HepG2 (cell line): ENCODE measurements at regions not wholly inside any gene's neighbourhood (a gene's known extent, or its start where the extent isn't known, plus 50 kb on each side); places are given as distances from the start of the nearest gene placed in this dataset.

Experiments used
- ADNP ChIP-seq: sonication (generic); formaldehyde crosslinking; IDR thresholded peaks from 2 replicates; pipeline ENCODE4 v1.4.0; 2020; ENCODE audit warnings: missing genetic modification reagents
- CREBL2 ChIP-seq: sonication (generic); formaldehyde crosslinking; IDR thresholded peaks from 2 replicates; pipeline ENCODE4 v1.8.1; 2023; ENCODE audit warnings: missing genetic modification reagents, mild to moderate bottlenecking, borderline replicate concordance
- CTCF ChIP-seq: sonication (generic); formaldehyde crosslinking; IDR thresholded peaks from 2 replicates; pipeline ENCODE4 v1.5.0; 2020; ENCODE audit warnings: mild to moderate bottlenecking, missing genetic modification reagents, moderate library complexity
- ZBED4 ChIP-seq: sonication (generic); formaldehyde crosslinking; IDR thresholded peaks from 2 replicates; pipeline ENCODE4 v1.4.0; 2020; ENCODE audit warnings: missing genetic modification reagents, borderline replicate concordance
- TF ChIP-seq, protein P1 (sequence below): IDR thresholded peaks from 2 replicates; pipeline ENCODE4 v1.6.1; 2016; ENCODE audit warnings: low read depth, missing genetic modification reagents, missing compliant biosample characterization

DNA sequence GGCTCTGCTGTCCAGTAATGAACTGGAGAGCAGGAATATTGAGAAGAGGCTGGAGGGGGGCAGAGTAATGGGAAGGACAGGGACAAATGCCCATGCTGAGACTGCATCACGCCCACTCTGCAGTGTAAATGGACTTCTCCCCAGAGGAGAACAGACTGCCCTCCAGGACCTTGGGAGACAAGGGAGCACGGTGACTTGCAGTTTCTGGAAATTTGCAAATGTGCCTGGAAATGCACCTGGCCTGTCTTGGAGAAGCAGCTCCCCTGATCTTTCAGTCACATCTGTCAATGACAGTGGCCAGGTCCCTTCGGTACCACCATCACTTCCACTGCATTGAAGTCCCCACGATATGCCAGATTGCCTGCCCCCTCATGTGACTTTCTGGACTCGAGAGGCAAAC is 178.7 kb upstream of the SH3BP4 start:
- TF ChIP-seq CREBL2 (CRISPR knock-in tag) (no peak), ADNP (CRISPR knock-in tag) (no peak), CTCF (no peak), ZBED4 (CRISPR knock-in tag) (no peak)
- TF ChIP-seq, protein P1, sequence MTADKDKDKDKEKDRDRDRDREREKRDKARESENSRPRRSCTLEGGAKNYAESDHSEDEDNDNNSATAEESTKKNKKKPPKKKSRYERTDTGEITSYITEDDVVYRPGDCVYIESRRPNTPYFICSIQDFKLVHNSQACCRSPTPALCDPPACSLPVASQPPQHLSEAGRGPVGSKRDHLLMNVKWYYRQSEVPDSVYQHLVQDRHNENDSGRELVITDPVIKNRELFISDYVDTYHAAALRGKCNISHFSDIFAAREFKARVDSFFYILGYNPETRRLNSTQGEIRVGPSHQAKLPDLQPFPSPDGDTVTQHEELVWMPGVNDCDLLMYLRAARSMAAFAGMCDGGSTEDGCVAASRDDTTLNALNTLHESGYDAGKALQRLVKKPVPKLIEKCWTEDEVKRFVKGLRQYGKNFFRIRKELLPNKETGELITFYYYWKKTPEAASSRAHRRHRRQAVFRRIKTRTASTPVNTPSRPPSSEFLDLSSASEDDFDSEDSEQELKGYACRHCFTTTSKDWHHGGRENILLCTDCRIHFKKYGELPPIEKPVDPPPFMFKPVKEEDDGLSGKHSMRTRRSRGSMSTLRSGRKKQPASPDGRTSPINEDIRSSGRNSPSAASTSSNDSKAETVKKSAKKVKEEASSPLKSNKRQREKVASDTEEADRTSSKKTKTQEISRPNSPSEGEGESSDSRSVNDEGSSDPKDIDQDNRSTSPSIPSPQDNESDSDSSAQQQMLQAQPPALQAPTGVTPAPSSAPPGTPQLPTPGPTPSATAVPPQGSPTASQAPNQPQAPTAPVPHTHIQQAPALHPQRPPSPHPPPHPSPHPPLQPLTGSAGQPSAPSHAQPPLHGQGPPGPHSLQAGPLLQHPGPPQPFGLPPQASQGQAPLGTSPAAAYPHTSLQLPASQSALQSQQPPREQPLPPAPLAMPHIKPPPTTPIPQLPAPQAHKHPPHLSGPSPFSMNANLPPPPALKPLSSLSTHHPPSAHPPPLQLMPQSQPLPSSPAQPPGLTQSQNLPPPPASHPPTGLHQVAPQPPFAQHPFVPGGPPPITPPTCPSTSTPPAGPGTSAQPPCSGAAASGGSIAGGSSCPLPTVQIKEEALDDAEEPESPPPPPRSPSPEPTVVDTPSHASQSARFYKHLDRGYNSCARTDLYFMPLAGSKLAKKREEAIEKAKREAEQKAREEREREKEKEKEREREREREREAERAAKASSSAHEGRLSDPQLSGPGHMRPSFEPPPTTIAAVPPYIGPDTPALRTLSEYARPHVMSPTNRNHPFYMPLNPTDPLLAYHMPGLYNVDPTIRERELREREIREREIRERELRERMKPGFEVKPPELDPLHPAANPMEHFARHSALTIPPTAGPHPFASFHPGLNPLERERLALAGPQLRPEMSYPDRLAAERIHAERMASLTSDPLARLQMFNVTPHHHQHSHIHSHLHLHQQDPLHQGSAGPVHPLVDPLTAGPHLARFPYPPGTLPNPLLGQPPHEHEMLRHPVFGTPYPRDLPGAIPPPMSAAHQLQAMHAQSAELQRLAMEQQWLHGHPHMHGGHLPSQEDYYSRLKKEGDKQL, result no peak
